ENCODE measurements at regions not wholly inside any gene's neighbourhood (a gene's known extent, or its start where the extent isn't known, plus 50 kb on each side); places are given as distances from the start of the nearest gene placed in this dataset.
A peak's percentile ranks its signal among the peaks of the same experiment; 100 is the strongest.

GRCh38 chr3:137061186-137061585 lies 103.4 kb downstream of the IL20RB start:
- DNase-seq: no peak

- DNase-seq: no peak
These were observed 104.5 kb downstream of the IL20RB start for GRCh38 chr3:137062250-137062649.

- no peak for DNase-seq
These were observed 107.6 kb downstream of the IL20RB start for GRCh38 chr3:137065381-137065780.

- no peak for DNase-seq
These were observed 108.3 kb downstream of the IL20RB start for GRCh38 chr3:137066092-137066491.

GRCh38 chr3:137071104-137071503 lies 113.3 kb downstream of the IL20RB start:
- no peak for DNase-seq

- no peak for DNase-seq
These were observed 117.2 kb downstream of the IL20RB start for GRCh38 chr3:137075020-137075419.

GRCh38 chr3:137078040-137078439 lies 120.3 kb downstream of the IL20RB start:
- DNase-seq: no peak

- DNase-seq: no peak
These were observed 121.8 kb downstream of the IL20RB start for GRCh38 chr3:137079571-137079970.

GRCh38 chr3:137081711-137082110 lies 123.9 kb downstream of the IL20RB start:
- no peak for DNase-seq

- no peak for DNase-seq
These were observed 125.0 kb downstream of the IL20RB start for GRCh38 chr3:137082763-137083162.

GRCh38 chr3:137083332-137083731 lies 125.5 kb downstream of the IL20RB start:
- DNase-seq: no peak

- DNase-seq: no peak
These were observed 126.8 kb downstream of the IL20RB start for GRCh38 chr3:137084586-137084985.

GRCh38 chr3:137097386-137097785 lies 139.6 kb downstream of the IL20RB start:
- DNase-seq: peak; percentile 17

- DNase-seq: no peak
These were observed 140.1 kb downstream of the IL20RB start for GRCh38 chr3:137097852-137098251.

GRCh38 chr3:137099364-137100219 lies 141.8 kb downstream of the IL20RB start:
- peak; percentile 35 for DNase-seq

- DNase-seq: no peak
These were observed 142.5 kb downstream of the IL20RB start for GRCh38 chr3:137100326-137100725.

- no peak for DNase-seq
These were observed 146.0 kb downstream of the IL20RB start for GRCh38 chr3:137103739-137104138.

- DNase-seq: peak; percentile 44
These were observed 147.6 kb downstream of the IL20RB start for GRCh38 chr3:137105277-137105977.

- peak; percentile 0 for DNase-seq
These were observed 148.9 kb downstream of the IL20RB start for GRCh38 chr3:137106612-137107240.

GRCh38 chr3:137108699-137109440 lies 151.1 kb downstream of the IL20RB start:
- no peak for DNase-seq

- DNase-seq: no peak
These were observed 152.7 kb downstream of the IL20RB start for GRCh38 chr3:137110392-137110996.

GRCh38 chr3:137111497-137111896 lies 153.7 kb downstream of the IL20RB start:
- DNase-seq: no peak
